Natural killer cell treated with Interleukin-12 subunit alpha and Interleukin-12 subunit beta and Interleukin-15 and Interleukin-18, amount 100 ng/mL, for 72 hours (primary cell): ENCODE measurements at regions not wholly inside any gene's neighbourhood (a gene's known extent, or its start where the extent isn't known, plus 50 kb on each side); places are given as distances from the start of the nearest gene placed in this dataset.
A peak's percentile ranks its signal among the peaks of the same experiment; 100 is the strongest.
"Not testable (repeated sequence)": the region's sequence is repeated elsewhere in the genome, so short reads cannot be mapped to it uniquely, and the experiment has no call there.

ENCODE experiments used
- ATAC-seq, 2 donors: fragments of 150-1000 bp; cut with Tn5 transposase in 1 of 2; sonication (Bioruptor Pico), chemical (Tn5 transposase) in 1 of 2; 2 replicates each; pipeline ENCODE4 v1.10.0; 2021
- DNase-seq: peaks from one replicate; pipeline ENCODE4 v3.0.0; 2022; ENCODE audit warnings: low spot score
- H3K27ac Mint-ChIP-seq, 2 donors: 1 replicate in 1 of 2; 2 replicates in 1 of 2; pipeline ENCODE4 v1.8.0; 2022; ENCODE audit warnings: mixed read lengths in 2 of 2, mild to moderate bottlenecking in 1 of 2, moderate library complexity in 1 of 2
- H3K27me3 Mint-ChIP-seq, 2 donors: 1 replicate in 1 of 2; 2 replicates in 1 of 2; pipeline ENCODE4 v1.8.0; 2022; ENCODE audit warnings: mixed read lengths in 2 of 2
- H3K36me3 Mint-ChIP-seq: one replicate; pipeline ENCODE4 v1.8.0; 2022; ENCODE audit warnings: mixed read lengths
- H3K4me1 Mint-ChIP-seq, 2 donors: 1 replicate in 1 of 2; 2 replicates in 1 of 2; pipeline ENCODE4 v1.8.0; 2022; ENCODE audit warnings: low read depth in 2 of 2, mixed read lengths in 2 of 2, mild to moderate bottlenecking in 1 of 2
- H3K4me3 Mint-ChIP-seq: one replicate; pipeline ENCODE4 v1.8.0; 2022; ENCODE audit warnings: mixed read lengths
- H3K9me3 Mint-ChIP-seq: 2 replicates; pipeline ENCODE4 v1.8.0; 2022; ENCODE audit warnings: mixed read lengths

DNA sequence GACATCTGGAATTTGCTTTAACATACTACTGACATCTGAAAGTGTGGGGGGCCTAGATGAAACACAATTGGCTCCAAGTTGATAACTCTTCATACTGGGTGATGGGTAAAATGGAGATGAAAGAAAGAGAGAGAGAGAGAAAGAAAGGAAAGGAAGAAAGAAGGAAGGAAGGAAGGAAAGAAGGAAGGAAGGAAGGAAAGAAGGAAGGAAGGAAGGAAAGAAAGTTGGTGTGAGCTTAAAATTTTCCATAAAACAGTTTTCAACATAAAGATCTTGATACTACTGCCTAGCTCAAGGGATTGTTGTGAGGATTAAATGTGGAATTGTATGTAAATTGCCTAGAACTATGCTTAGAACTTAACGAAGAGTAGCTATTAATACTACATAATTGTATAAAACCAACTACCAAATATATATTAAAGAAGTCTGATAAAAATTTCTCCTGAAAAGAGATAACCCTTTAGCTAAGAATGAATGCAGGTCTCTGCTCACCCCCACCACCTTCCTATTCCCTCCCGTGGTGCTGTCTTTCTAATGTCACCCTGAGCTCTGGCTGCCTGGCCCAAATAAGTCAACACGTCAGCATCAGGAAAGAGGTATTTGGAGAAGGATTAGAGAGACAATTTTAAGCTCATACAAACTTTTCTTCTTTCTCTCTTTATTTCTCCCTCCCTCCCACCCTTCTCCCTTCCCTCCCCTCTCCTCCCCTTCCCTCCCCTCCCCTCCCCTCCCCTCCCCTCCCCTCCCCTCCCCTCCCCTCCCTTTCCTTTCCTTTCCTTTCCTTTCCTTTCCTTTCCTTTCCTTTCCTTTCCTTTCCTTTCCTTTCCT lies 89.3 kb upstream of the SGIP1 start:
- Mint-ChIP-seq H3K4me3 (peak overlapping the region; percentile 83), H3K27ac (peak overlapping the region; percentile 89 to 95), H3K9me3 (no peaks in the 10 kb centered on the region), H3K36me3 (no peaks in the 10 kb centered on the region), H3K4me1 (peaks cover 31 to 35% of the 10 kb centered on the region in 2 donors), H3K27me3 (peaks cover 0 to 7% of the 10 kb centered on the region in 2 donors)
- ATAC-seq (no peak), DNase-seq (no peak)

- no peaks in the 10 kb centered on the region for H3K9me3 Mint-ChIP-seq
- peak overlapping the region; percentile 89 to 95 for H3K27ac Mint-ChIP-seq
- ATAC-seq = peak; percentile 90 to 93
- peaks cover 0 to 7% of the 10 kb centered on the region in 2 donors for H3K27me3 Mint-ChIP-seq
- peak; percentile 74 for DNase-seq
- no peaks in the 10 kb centered on the region for H3K36me3 Mint-ChIP-seq
- H3K4me3 Mint-ChIP-seq = peak overlapping the region; percentile 83
- H3K4me1 Mint-ChIP-seq = peaks cover 25 to 31% of the 10 kb centered on the region in 2 donors
These were observed 88.3 kb upstream of the SGIP1 start for GRCh38 chr1:66445492-66446181.

GRCh38 chr1:66446261-66447001 lies 87.5 kb upstream of the SGIP1 start:
- peak; percentile 75 for DNase-seq
- Mint-ChIP-seq H3K9me3 (no peaks in the 10 kb centered on the region), H3K27ac (peak overlapping the region; percentile 89 to 95), H3K4me1 (peaks cover 25 to 31% of the 10 kb centered on the region in 2 donors), H3K4me3 (peak overlapping the region; percentile 83), H3K27me3 (peaks cover 0 to 7% of the 10 kb centered on the region in 2 donors), H3K36me3 (no peaks in the 10 kb centered on the region)
- peak; percentile 60 to 77 for ATAC-seq

DNA sequence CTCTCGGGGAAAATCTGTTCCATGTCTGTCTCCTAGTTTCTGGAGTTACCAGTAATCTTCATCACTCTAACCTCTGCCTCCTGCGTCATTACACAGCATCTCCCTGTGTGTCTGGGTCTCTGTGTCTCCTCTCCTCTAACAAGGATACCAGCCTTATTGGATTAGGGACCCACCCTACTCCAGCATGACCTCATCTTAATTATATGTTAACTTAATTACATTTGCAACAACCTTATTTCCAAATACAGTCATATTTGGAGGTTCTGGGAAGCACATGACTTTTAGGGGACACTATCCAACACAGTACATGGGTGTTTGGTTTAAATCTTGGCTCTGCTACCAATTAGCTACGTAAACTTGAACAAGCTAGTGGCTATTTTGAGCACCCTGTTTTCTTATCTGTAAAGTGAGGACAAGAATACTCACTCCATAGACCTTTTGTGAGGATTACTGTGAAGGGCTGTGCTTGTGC lies 83.9 kb upstream of the SGIP1 start:
- no peak for DNase-seq
- peaks cover 1 to 7% of the 10 kb centered on the region in 2 donors for H3K27me3 Mint-ChIP-seq
- no peaks in the 10 kb centered on the region for H3K9me3 Mint-ChIP-seq
- ATAC-seq = no peak
- no peak overlapping the region for H3K4me3 Mint-ChIP-seq
- H3K27ac Mint-ChIP-seq = no peak overlapping the region
- peaks cover 14% of the 10 kb centered on the region in 2 donors for H3K4me1 Mint-ChIP-seq
- H3K36me3 Mint-ChIP-seq = no peaks in the 10 kb centered on the region

GRCh38 chr1:66450847-66451246 lies 83.1 kb upstream of the SGIP1 start:
- Mint-ChIP-seq H3K4me1 (peaks cover 6 to 7% of the 10 kb centered on the region in 2 donors), H3K27ac (no peak overlapping the region), H3K36me3 (no peaks in the 10 kb centered on the region), H3K4me3 (no peak overlapping the region), H3K9me3 (no peaks in the 10 kb centered on the region), H3K27me3 (peaks cover 7% of the 10 kb centered on the region in 2 donors)
- DNase-seq (no peak), ATAC-seq (no peak)

- no peaks in the 10 kb centered on the region for H3K4me1 Mint-ChIP-seq
- DNase-seq = no peak
- H3K9me3 Mint-ChIP-seq = no peaks in the 10 kb centered on the region
- no peaks in the 10 kb centered on the region for H3K36me3 Mint-ChIP-seq
- H3K4me3 Mint-ChIP-seq = no peak overlapping the region
- no peak overlapping the region for H3K27ac Mint-ChIP-seq
- H3K27me3 Mint-ChIP-seq = peaks cover 7% of the 10 kb centered on the region in 2 donors
- no peak for ATAC-seq
These were observed 81.8 kb upstream of the SGIP1 start for GRCh38 chr1:66452162-66452561.

GRCh38 chr1:66452982-66453381 lies 81.0 kb upstream of the SGIP1 start:
- Mint-ChIP-seq H3K4me1 (no peaks in the 10 kb centered on the region), H3K4me3 (no peak overlapping the region), H3K27ac (no peak overlapping the region), H3K9me3 (no peaks in the 10 kb centered on the region), H3K27me3 (peaks cover 7% of the 10 kb centered on the region in 2 donors), H3K36me3 (no peaks in the 10 kb centered on the region)
- DNase-seq (no peak), ATAC-seq (no peak)

GRCh38 chr1:66455446-66455845 lies 78.5 kb upstream of the SGIP1 start:
- Mint-ChIP-seq H3K4me3 (no peak overlapping the region), H3K27ac (no peak overlapping the region), H3K36me3 (no peaks in the 10 kb centered on the region), H3K27me3 (peaks cover 7 to 19% of the 10 kb centered on the region in 2 donors), H3K9me3 (no peaks in the 10 kb centered on the region), H3K4me1 (no peaks in the 10 kb centered on the region)
- no peak for ATAC-seq
- DNase-seq = no peak

GRCh38 chr1:66460776-66461175 lies 73.2 kb upstream of the SGIP1 start:
- DNase-seq (no peak), ATAC-seq (no peak)
- H3K27ac Mint-ChIP-seq = no peak overlapping the region
- H3K27me3 Mint-ChIP-seq = peaks cover 21 to 23% of the 10 kb centered on the region in 2 donors
- H3K36me3 Mint-ChIP-seq = peaks cover 6% of the 10 kb centered on the region
- H3K9me3 Mint-ChIP-seq = peaks cover 3% of the 10 kb centered on the region
- no peaks in the 10 kb centered on the region for H3K4me1 Mint-ChIP-seq
- no peak overlapping the region for H3K4me3 Mint-ChIP-seq

DNA sequence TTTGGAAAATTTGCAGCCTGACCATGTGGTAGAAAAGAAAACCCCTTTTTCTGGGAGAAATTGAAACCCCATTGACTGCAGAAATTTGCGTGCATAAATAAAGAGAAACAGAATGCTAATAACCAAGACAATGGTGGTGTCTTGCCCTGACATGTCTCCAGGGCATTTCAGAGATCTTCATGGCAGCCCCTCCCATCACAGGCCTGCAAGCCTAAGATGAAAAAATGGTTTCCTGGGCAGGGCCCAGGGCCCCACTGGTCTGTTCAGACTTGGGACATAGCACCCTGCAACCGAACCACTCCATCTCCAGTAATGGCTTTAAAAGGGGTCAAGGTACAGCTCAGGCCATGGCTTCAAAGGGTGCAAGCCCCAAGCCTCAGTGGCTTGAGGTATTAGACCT lies 71.6 kb upstream of the SGIP1 start:
- no peak overlapping the region for H3K4me3 Mint-ChIP-seq
- DNase-seq (no peak), ATAC-seq (no peak)
- H3K9me3 Mint-ChIP-seq = peaks cover 3% of the 10 kb centered on the region
- peaks cover 6% of the 10 kb centered on the region for H3K36me3 Mint-ChIP-seq
- no peaks in the 10 kb centered on the region for H3K4me1 Mint-ChIP-seq
- no peak overlapping the region for H3K27ac Mint-ChIP-seq
- H3K27me3 Mint-ChIP-seq = peaks cover 28 to 31% of the 10 kb centered on the region in 2 donors

GRCh38 chr1:66464351-66464750 lies 69.6 kb upstream of the SGIP1 start:
- Mint-ChIP-seq H3K4me1 (no peaks in the 10 kb centered on the region), H3K9me3 (peaks cover 3% of the 10 kb centered on the region), H3K36me3 (peaks cover 6% of the 10 kb centered on the region), H3K4me3 (no peak overlapping the region), H3K27ac (no peak overlapping the region), H3K27me3 (peaks cover 35 to 39% of the 10 kb centered on the region in 2 donors)
- DNase-seq (no peak), ATAC-seq (no peak)

- Mint-ChIP-seq H3K36me3 (peaks cover 6% of the 10 kb centered on the region), H3K4me3 (no peak overlapping the region), H3K27me3 (peaks cover 31 to 34% of the 10 kb centered on the region in 2 donors), H3K4me1 (no peaks in the 10 kb centered on the region), H3K27ac (no peak overlapping the region), H3K9me3 (peaks cover 3% of the 10 kb centered on the region)
- no peak for DNase-seq
- ATAC-seq = no peak
These were observed 69.2 kb upstream of the SGIP1 start for GRCh38 chr1:66464802-66465201.

- H3K27ac Mint-ChIP-seq, H3K36me3 Mint-ChIP-seq, H3K4me1 Mint-ChIP-seq, ATAC-seq, H3K4me3 Mint-ChIP-seq, DNase-seq, H3K9me3 Mint-ChIP-seq: not testable (repeated sequence)
- peaks cover 23 to 26% of the 10 kb centered on the region in 2 donors for H3K27me3 Mint-ChIP-seq
These were observed 67.3 kb upstream of the SGIP1 start for GRCh38 chr1:66466695-66467094.
